ENCODE measurements at regions not wholly inside any gene's neighbourhood (a gene's known extent, or its start where the extent isn't known, plus 50 kb on each side); places are given as distances from the start of the nearest gene placed in this dataset.

DNA sequence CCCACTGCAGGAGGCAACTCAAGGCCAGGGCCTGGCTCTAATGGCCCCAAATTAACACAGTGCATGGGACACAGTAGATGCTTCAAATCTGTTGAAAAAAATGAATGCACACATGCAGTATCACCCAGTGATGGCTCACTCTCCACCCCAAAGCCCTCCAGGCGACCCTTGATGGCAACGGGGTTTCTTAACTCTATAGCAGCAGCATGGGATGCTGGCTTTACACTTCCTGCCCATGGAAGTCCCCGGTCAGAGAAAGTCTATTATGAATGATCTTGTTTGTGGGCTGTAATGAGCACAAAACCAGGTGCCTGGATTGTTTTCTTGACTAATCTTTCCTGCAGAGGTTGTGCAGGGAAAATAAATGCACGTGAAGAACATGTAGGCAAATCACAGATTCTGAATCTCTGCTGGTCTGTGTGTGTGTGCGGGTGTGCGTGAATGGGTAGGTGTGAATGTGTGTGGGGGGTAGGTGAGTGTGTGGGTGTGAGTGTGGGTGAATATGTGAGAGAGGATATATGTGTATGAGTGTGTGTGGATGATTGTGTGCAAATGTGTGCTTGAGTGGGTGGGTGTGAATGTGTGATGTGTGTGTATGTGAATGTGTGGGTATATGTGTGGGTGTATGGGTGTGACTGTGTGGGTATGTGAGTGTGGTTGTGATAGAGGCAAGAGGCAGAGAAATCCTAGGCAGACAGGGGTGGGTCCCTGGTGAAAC is 60.1 kb upstream of the MLN start:
- no peak for DNase-seq (ENCODE audit: low read depth)
- no peak overlapping the region for H3K4me3 ChIP-seq (ENCODE audit: low read depth, low read length)
- TF ChIP-seq, protein P1, sequence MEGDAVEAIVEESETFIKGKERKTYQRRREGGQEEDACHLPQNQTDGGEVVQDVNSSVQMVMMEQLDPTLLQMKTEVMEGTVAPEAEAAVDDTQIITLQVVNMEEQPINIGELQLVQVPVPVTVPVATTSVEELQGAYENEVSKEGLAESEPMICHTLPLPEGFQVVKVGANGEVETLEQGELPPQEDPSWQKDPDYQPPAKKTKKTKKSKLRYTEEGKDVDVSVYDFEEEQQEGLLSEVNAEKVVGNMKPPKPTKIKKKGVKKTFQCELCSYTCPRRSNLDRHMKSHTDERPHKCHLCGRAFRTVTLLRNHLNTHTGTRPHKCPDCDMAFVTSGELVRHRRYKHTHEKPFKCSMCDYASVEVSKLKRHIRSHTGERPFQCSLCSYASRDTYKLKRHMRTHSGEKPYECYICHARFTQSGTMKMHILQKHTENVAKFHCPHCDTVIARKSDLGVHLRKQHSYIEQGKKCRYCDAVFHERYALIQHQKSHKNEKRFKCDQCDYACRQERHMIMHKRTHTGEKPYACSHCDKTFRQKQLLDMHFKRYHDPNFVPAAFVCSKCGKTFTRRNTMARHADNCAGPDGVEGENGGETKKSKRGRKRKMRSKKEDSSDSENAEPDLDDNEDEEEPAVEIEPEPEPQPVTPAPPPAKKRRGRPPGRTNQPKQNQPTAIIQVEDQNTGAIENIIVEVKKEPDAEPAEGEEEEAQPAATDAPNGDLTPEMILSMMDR (IDR thresholded peaks at IDR 0.05; ENCODE audit: control insufficient read depth, extremely low read depth, insufficient read depth) = no peak

DNA sequence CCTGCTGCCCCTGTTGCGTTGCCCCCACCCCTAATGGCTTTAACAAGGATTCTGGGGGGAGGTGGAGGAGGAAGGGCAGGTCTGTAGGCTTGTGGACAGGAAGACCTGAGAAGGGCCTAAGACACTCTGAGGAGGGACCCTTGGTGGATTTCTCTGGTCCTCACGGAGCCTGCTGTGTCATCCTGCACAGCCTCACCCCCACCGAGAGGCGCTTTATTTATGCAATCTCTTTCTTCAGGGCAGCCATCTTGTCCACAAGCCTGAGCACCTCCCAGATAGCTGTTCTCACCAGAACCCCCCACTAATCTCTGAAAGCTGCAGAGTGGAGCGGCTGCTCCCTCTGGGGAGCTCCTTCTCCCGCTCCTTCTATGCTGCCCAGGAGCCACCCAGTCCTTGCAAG is 59.3 kb upstream of the MLN start:
- H3K4me3 ChIP-seq (ENCODE audit: low read depth, low read length) = no peak overlapping the region
- no peak for DNase-seq (ENCODE audit: low read depth)
- TF ChIP-seq, protein P1 (IDR thresholded peaks at IDR 0.05; ENCODE audit: control insufficient read depth, extremely low read depth, insufficient read depth) = no peak

DNA sequence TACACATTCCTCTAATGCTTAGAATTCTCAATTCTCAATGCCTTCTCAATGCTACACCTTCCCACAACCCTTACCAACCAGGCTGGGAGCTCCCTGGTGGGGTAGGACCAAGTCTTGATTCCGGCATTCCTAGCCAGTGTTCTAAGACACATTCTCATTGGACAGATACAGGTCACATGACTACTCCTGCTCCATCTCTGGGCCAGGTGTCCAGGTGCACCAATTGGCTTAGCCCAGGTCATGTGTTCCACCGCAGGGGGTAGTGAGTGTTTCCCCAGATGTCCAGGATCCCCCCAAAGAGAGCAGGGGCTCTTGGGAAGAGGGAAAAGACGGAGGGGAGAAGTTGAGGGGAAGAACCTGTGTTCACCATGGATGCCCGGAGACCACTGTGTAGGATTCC is 58.7 kb upstream of the MLN start:
- DNase-seq (ENCODE audit: low read depth) = no peak
- TF ChIP-seq, protein P1 (IDR thresholded peaks at IDR 0.05; ENCODE audit: control insufficient read depth, extremely low read depth, insufficient read depth) = no peak
- H3K4me3 ChIP-seq (ENCODE audit: low read depth, low read length) = no peak overlapping the region

DNA sequence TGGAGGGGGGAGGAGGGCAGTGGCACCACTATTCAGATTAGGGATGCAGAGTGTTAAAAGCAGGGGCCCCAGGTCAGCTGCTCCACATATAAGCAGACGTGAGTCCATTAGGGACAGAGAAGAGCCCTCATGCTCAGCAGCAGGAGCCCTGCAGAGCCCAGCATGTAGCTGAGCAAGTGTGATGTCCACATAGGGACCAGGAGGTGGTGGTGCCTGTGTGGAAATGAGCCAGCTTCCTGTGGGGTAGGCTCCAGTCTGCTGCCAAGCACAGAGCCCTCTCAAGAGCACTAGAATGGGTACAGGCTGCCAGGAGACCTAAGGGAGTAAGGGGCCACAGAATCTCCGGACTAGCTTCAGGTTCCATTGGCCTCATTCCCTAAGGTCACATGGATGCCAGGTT is 57.9 kb upstream of the MLN start:
- TF ChIP-seq, protein P1 (IDR thresholded peaks at IDR 0.05; ENCODE audit: control insufficient read depth, extremely low read depth, insufficient read depth) = no peak
- H3K4me3 ChIP-seq (ENCODE audit: low read depth, low read length) = no peak overlapping the region
- no peak for DNase-seq (ENCODE audit: low read depth)

DNA sequence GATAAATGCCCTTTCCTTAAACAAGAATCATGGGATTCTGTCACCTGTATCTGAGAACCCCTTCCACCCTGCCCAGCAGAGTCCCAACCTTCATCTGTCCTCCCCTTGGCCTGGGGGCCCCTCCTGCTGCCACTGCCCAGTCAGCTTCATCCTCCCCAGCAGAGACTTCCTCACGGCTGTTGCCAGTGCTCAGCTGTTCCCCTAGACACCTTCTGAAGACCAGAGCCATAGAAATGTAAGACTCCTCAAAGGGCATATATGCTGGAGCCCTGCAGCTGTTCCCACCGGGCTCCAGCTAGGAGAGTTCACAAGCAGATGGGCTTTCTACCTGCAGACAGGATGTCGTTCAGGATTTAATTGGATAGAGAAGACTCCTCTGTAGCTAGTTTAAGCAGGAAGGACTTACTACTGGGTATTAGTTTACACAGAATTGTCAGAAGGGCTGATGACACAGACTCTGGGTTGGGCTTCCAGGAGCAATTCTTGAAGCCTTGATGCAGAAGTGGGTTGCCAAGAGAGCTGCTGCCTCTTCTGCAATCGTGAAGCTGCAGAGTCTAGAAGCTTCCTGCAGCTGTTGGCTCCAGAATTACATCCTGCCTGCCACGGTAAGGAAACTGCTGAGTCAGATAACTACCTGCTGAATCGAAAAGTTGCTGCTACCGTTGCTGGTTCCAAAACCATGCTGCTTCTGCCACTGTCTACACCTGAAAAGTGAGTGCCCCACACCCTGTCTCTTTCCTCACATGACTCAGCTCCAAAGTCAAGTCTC is 57.1 kb upstream of the MLN start:
- no peak overlapping the region for H3K4me3 ChIP-seq (ENCODE audit: low read depth, low read length)
- DNase-seq (ENCODE audit: low read depth) = peak; percentile 21

DNA sequence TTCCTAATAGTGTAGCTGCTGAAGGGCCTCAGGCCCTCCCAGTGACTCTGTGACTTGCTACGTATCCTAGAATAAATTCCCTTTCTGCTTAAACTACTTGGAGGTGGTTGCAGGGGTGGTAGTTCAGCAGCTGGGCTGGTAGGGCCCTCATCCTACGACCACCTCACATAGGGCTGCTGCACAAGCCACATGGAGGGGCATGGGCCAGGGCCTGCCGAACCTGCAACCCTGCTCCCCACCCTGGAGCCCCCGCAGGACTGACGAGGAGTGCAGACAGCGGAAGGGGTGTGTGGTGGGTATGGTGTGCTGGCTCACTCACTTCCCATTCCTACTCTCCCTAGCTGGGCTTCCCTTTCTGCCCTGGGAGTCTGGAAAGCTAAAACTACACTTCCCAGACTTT is 56.2 kb upstream of the MLN start:
- no peak overlapping the region for H3K4me3 ChIP-seq (ENCODE audit: low read depth, low read length)
- TF ChIP-seq, protein P1 (IDR thresholded peaks at IDR 0.05; ENCODE audit: control insufficient read depth, extremely low read depth, insufficient read depth) = no peak
- no peak for DNase-seq (ENCODE audit: low read depth)

More for the DNA sequence above, 57.1 kb upstream of the MLN start:
- TF ChIP-seq, protein P1 (IDR thresholded peaks at IDR 0.05; ENCODE audit: control insufficient read depth, extremely low read depth, insufficient read depth) = no peak

All from LNCaP clone FGC (cell line).